ENCODE measurements at regions not wholly inside any gene's neighbourhood (a gene's known extent, or its start where the extent isn't known, plus 50 kb on each side); places are given as distances from the start of the nearest gene placed in this dataset.

DNA sequence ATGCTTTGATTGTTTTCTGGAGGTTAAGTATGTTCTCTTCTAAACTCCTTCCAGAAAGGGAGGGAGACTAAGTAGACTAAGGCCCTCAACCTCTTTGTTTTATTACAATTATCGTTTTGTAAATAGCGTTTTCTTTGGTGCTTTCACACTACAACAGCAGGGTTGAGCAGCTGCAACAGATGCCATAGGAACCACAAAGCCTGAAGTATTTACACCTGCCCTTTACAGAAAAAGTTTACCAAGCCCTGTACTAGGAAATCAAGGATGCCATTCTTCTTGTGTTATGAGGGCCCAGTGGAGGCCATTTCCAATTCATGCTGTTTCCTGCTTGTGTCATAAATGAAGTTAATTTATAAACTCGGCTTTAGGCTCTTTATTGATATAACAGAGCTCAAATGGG, 914.8 kb downstream of the DCDC2C start:
- no peak for DNase-seq

GRCh38 chr2:4618630-4619228, 915.4 kb downstream of the DCDC2C start:
- DNase-seq = no peak

GRCh38 chr2:4628998-4629501, 925.7 kb downstream of the DCDC2C start:
- DNase-seq = no peak

DNA sequence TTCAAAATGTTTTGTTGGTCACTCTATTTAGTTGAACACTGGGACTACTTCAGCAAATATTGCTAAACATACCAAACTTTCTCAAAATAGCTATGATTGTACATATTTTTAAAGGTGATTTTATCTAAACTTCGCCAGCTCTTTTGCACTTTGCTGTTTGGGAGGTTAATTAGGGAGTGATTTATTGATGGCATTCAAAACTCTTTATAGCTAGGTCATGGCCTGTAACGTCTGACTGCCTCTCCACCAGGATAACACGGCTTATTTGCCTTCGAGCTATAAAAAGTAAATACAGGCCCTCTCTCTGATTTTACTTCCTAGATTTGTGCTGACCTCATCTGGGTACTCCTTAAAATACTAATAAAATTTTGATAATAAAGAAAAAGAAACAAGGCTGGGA, 931.9 kb downstream of the DCDC2C start:
- DNase-seq = peak; percentile 12

- DNase-seq = no peak
Measured at GRCh38 chr2:4653991-4654390, 950.6 kb downstream of the DCDC2C start.

DNA sequence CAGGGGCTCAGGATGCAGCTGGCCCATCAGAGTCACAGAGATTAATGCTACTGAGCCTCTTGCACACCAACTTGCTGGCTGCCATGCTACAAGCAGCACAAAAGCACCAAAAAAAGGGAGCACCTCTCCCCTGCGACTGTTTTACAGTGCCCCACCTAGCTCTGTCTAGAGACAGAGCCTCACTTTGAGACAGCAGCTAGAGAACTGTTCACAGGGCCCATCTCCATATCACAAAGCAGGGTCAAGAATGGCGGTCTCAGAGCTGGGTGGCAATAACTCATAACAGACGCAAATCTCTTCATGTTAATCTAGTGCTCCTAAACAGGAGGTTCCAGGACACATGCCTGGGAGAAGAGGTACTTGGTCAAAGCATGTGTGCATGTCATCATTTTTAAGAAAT, 953.0 kb downstream of the DCDC2C start:
- DNase-seq = no peak

DNA sequence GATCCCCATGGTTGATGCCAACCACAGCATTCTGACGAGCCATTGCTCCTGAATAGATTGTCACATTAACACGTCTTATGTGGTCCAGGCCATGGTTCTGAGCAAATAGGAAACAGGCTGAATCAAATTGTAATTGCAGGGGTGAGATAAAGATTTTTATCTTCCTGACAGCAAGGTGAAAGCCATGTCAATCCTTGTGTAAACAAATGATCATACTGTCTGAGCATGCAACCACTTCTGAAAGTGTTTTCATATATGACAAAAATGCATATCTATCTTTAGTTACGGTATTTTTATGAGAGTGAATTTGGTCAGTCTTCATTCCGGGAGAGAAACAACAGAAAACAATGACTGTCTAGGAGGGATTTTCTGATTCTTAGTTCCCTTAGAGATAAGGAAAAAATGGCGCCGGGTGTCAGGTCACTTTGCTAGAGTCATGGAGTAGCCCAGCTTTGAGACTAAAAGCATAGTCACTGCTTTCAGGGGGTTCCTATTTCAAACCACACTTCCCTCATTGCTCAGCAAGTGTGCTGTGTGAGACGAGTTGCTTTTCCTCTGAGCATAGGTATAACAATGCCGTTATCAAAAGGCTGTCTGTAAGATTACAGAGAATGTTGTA, 958.9 kb downstream of the DCDC2C start:
- DNase-seq = peak; percentile 45

DNA sequence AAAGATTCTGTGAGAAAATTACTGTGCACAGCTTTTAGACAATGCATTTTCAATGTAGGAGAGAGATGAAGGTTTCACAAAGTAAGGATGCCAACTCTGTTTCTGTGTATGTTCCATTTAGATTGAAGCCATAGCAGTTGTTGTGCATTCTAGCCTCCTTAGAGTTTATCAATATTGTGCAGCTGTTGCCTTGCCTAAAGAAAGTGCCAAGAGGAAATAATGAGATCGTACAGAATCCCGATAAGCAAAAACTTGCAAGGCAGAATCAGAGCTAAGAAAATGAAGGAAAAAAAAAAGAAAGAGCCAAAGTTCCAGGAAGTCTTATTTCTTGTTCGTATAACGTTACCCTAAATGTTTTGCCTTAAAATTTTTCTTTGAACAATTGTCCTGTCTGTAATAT, 965.0 kb downstream of the DCDC2C start:
- no peak for DNase-seq

DNA sequence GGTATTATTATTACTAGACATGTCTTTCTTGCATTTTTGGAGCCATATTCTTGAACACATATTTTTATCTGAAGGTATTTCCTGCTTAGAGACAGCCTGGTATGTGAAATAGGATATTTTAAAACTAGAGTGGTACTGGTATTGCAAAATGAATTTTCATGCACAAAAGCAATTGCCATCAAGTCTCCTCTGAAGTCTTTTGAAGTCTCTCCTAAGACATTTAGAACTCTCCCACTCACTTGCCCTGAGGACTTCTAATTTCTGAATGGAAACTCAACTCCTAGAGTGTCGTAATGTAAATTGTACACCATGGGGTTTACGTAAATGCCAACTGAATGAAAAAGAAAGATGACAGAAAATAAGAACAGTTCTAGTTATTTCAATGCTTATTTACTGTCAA, 967.0 kb downstream of the DCDC2C start:
- no peak for DNase-seq

DNA sequence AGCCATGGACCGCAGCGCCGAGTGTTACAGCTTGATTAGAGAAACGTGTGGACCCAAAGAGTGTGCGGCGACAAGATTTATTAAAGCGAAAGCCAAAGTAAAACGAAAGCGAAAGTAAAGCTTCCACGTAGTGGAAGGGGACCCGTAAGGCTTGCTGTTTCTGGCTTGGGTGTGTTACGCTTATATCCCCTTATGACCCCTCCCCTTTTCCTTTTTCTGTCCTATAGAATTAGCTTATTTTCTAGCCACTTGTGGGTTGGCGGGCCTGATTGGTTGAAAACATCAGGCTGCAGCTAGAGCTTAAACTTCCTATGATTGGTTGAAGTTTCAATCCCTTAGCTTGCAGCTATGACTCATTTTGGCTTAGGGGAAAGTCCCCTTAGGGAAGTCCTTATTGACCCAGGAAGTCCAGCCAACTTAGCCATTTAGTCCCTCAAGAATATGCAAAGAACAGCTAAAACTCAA, 969.7 kb downstream of the DCDC2C start:
- DNase-seq = no peak

DNA sequence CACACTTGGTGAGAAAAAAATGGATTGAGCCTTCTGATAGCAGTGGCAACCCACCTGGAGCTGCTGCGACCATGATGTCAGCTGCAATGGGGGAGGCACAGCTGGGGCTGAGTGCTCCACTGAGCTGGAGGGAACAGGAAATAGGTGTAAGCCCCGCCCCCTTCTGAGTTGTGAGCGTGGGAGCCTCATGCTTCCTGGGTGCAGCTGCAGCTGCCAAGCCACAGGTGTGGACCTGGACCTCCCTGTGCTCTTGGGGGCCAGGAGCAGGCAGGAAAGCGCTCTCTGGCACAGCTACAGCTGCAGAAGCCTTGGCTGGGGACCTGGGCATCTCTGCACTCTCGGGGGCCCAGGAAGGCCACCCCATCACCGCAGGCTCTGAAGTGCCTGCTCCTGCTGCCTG, 970.6 kb downstream of the DCDC2C start:
- no peak for DNase-seq

- no peak for DNase-seq
Measured at GRCh38 chr2:4675295-4675694, 971.9 kb downstream of the DCDC2C start.

DNA sequence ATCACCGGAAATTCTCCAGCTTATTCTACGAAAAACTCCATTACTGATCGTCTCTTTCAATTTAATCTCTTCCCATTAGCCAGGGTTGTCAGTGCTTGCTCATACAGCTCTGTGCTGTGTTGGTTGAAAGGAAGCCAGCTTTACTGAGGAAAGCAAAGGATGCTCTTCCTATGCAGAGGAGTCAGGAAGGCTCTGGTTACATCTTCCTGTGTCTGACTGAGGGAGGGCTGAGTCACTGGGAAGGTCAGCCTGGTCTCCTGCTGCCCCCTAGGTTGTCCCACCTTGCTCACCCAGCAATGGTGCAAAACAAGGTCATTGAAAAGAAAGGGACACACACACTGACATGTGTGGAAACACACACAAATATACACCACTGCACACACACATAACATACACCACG, 975.6 kb downstream of the DCDC2C start:
- DNase-seq = no peak

GRCh38 chr2:4679391-4679790, 976.0 kb downstream of the DCDC2C start:
- DNase-seq = no peak

- DNase-seq = no peak
Measured at GRCh38 chr2:4684921-4685320, 981.5 kb downstream of the DCDC2C start.

- no peak for DNase-seq
Measured at GRCh38 chr2:4690913-4691312, 987.5 kb downstream of the DCDC2C start.

DNA sequence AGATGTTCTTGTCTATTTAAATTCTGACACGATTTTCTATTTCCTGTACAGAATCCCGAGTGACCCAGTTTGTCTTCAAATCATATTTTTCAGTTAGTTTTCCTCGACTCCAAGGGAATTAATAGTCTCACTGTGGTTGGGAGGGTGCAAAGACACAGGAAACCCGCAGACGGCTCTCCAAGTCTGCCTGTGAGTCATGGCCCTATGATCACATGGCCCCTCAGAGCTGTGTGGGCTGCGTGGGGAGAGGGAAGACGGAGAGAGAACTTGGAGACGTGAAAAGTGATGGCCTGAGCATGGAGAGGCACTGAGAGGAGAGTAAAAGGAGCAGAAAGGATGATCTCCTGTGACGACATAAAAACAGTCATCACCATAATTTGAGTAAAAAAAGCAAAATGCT, 989.9 kb downstream of the DCDC2C start:
- no peak for DNase-seq

DNA sequence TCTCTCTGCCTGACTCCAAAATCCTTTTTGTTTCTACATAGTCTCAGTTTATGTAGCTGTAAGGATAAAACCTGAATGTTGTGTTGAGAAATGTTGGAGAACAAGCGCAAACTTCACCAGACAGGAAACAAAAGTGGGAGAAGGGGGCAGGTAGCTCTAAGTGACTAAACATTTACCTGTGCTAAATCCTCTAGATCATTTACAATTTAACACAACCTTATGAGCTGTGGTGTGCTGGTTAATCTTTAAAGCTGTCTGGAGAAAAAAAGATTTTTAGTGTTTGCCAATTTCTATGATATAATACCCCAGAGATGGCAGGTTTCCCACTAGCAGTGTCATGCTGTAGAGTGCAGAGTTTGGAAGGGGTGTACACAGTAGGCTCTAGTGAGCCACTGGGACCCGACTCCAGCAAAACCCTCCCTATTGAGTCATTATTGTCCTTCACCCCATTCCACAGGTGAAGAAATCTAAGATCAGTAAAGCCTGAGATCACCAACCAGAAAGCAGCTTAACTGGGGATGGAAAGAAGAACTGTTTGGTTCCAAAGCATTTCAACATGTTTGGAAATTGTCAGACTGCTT, 992.0 kb downstream of the DCDC2C start:
- DNase-seq = no peak

DNA sequence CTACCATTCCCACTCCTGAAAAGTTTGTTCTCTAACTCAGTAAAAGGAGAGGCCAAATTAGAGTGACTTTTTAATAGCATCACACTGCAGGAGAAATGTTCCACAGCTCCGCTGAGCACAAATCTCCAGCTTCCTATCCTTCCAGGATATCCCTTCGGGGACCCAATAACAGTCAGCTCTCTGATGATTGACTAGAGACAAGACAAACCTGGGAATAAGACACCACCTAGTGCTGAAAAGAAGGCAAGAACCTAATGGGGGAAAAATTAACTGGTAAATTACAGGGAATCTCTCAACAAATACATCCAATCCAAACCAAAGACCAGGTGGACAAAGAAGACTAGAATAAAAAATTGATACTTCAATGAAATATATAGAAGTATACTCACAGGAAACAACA, 977.1 kb upstream of the SOX11 start:
- DNase-seq = no peak

GRCh38 chr2:4718777-4719176, 973.4 kb upstream of the SOX11 start:
- no peak for DNase-seq

DNA sequence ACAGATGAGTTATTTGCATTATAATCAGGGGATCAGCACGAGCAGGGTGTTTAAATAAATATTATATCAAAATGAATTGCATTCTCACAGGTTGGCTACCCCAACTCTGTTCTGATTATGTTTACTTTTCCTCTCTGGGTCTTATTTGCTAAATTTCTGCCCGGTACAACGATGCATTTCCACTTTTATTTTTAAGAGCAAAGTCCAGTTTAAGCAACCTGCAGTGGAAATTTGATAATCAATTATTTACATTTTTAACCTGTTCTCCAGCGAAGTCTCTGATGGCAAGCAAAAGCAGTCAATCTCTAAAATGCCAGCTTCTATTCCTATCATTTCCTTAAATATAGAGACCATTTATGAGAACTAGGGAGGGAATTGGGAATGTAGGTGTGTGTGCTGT, 966.6 kb upstream of the SOX11 start:
- no peak for DNase-seq

GRCh38 chr2:4732560-4732959, 959.6 kb upstream of the SOX11 start:
- DNase-seq = no peak

DNA sequence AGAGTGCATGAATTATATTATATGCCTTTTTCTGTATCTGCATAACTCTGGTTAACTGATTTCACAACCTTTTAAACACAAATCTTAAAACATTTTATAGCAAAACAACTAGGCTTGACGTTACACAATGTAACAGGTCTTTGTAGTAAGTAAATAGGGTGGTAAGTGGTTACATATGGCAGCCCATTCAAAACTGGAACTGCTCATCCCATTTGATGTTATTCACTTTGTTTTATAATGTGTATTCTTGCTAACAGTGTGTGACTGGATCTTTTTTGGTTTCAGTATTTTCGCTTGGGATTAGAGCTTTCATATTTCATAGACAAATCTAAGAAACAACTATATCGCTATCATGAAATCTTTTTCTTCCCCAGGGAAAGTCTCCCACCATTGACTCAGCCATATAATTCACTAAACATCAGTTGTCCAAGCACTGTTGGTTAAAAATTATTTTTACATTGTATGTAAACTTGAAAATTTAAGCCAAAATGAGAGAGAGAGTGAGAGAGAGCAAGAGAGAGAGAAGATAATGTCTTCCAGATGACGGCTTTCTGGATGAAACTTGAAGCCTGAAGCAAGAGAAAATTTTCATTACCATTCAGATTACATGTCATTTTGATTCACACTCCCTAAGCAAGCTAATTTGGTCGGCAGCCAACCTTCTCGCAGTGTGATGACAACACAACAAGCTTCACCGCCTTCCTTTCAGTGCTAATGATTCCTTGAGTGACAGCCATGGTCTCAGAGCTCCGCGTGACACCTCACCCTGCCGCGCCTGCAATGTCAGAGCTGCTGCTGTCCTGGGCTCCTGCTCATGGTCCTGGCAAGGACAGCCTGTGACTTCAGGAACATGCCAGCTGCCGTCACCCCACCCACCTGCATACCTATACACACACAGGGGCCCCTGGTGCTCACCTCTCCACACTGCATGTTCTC, 946.9 kb upstream of the SOX11 start:
- no peak for DNase-seq
